Stimulated activated CD4-positive, alpha-beta T cell treated with anti-CD3 and anti-CD28 coated beads, Interleukin-1b, Interleukin-23, amount 100 ng/mL, for 48 hours (primary cell): ENCODE measurements at regions not wholly inside any gene's neighbourhood (a gene's known extent, or its start where the extent isn't known, plus 50 kb on each side); places are given as distances from the start of the nearest gene placed in this dataset.
"Not testable (repeated sequence)": the region's sequence is repeated elsewhere in the genome, so short reads cannot be mapped to it uniquely, and the experiment has no call there.

Experiments
- DNase-seq: peaks from one replicate; pipeline ENCODE4 v3.0.0-alpha.2; 2020

GRCh38 chr2:40712197-40712894 lies 260.5 kb upstream of the SLC8A1 start:
- DNase-seq: not testable (repeated sequence)

DNA sequence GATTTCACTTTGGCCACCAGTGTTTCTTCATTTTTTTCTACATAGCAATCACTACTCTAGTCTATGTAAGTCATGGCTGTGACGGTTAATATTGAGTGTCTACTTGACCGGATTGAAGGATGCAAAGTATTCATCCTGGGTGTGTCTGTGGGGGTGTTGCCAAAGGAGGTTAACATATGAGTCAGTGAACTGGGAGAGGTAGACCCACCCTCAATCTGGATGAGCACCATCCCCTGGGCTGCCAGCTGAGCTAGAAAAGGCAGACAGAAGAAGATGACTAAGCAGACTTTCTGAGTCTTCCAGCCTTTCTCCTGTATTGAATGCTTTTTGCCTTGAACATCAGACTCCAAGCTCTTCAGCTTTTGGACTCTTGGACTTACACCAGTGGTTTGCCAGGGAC lies 265.0 kb upstream of the SLC8A1 start:
- DNase-seq: no peak

GRCh38 chr2:40719414-40719813 lies 267.5 kb upstream of the SLC8A1 start:
- DNase-seq: no peak

DNA sequence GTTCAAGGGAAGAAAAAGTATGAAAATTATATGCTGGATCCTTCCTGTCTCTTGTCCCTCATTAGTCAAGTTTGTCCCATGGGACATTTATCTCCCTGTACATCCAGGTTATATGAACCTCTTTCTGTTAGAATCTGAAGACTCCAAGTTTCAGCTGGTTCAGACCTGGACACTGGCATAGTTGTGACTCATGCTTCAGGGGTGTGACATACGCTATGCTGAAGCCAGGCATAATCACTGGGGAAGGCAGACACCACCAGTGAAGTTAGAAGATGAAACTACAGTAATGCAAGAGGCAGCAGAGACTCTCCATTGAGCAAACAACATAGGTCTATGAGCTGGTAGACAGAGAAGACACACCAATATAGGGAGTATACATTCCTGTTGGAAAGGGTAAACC lies 269.7 kb upstream of the SLC8A1 start:
- no peak for DNase-seq

GRCh38 chr2:40723194-40723593 lies 271.3 kb upstream of the SLC8A1 start:
- no peak for DNase-seq

- no peak for DNase-seq
These were observed 273.1 kb upstream of the SLC8A1 start for GRCh38 chr2:40725040-40725439.

DNA sequence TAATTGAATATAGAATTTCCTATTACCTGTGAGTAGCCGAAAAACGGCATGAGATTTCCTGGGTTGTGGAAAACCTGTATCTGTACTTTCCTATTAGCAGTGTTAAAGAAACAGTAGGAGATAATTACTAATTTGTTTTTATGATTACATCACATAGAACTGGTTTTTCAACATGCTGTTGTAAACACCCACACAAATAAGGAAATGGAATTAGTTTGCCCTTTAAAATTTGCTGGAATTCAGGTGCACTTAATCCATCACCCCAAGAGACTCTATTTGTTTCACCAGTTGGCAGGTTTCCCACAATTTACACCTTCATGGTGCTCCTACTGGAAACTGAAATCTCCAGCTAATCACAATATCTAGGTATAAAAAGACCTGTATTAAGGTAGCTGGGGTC lies 274.1 kb upstream of the SLC8A1 start:
- DNase-seq: no peak

- DNase-seq: no peak
These were observed 282.9 kb upstream of the SLC8A1 start for GRCh38 chr2:40734797-40735196.

DNA sequence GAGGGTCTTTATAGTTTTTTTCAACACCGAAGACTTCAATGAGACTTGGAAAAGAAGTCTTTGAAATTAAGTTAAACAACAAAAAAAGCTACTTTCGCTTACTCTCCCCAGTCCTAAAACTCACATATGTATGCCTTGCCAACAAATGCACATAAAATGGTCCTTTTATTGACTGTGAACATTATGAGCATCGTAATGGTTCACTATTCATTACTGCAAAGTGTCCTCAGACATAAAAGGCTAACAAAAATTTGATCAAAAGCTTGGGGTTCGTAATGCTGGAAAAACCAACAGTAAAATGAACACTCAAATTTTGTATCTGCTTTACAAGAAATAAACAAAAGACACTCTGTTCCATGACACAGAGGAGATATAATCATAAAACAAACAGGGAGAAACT lies 285.3 kb upstream of the SLC8A1 start:
- DNase-seq: no peak

DNA sequence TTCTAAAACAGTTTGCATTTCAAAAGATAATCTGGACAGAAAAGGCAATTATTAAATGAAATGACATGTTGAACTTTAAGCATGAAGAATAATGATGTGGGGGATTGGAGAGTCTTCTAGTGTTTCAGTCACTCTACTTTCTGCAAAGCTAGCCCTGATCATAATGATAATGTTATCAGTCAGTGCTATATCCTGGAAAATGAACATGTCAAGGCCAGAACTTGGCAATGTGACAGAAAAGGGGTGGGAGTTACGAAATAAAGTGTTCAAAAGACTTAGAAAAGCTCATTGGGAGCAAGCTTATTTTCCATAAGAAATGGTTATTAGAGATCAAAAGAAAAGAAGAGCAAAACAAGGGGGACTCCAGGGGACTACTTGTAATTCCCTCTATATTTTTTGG lies 288.5 kb upstream of the SLC8A1 start:
- no peak for DNase-seq

DNA sequence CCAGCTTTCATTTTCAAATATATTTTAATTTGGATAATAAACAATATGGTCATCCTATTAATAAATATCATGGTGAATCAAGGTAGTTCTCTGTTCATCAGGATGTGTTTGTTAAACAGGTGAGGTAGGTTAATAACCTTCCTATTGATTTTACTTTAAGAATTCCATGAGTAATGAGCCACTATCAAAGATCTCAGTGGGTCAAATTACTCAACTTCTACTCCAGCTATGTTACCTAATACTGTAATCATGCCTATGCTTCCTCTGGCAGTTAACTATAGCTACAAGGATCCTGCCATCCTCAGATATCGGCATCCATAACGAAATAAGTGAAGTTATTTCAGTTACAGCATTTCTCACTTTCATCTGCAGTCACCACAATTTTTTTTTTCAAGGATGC lies 289.6 kb upstream of the SLC8A1 start:
- DNase-seq: no peak

GRCh38 chr2:40746191-40746590 lies 294.3 kb upstream of the SLC8A1 start:
- DNase-seq: no peak

GRCh38 chr2:40751981-40752380 lies 300.1 kb upstream of the SLC8A1 start:
- DNase-seq: no peak

DNA sequence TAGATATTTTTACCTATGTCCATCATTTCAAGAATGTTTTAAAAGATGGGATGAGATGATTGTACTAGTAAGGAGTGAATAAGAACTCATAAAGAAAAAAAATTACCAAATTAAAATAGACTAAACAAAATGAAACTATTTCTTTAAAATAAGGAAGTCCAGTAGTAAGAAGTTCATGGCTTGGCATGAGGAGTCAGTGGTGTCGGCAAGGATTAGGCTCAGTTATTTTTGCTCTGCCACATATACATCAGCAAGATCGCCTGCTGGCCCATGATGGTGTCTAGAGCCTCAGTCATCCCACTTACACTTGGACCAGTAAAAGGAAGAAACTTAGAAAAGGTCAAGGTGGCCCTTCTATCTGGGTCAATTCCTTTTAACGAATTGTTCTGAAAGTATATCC lies 300.9 kb upstream of the SLC8A1 start:
- DNase-seq: no peak

- no peak for DNase-seq
These were observed 303.0 kb upstream of the SLC8A1 start for GRCh38 chr2:40754912-40755311.

GRCh38 chr2:40758401-40759155 lies 306.7 kb upstream of the SLC8A1 start:
- no peak for DNase-seq

DNA sequence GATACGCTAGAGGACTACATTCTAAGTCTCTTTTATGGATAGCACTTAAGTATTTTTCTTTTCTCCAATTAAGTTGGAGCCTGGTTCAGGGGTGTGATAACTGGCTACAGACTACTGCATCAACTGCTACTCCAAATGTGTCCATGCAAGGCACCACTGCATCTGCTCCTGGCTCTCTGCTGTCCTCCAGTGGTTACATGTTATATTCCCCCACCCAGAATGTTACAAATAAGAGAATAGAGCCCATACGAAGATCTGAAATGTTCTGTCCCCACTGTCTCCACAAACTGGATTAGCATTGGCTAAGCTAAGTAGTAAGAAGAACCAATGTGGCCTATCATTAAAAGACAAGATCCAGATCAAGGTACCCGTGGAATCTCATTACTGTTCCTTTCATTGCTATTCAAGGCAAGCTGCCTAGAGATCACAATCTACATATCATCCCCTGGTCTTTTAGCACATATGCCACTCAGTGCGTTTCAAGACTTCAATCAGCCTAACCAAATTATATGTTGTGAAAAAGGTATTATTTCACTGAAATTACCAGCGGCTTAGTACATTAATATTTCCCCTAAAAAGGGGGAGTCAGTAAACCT lies 308.3 kb upstream of the SLC8A1 start:
- no peak for DNase-seq

GRCh38 chr2:40773291-40773690 lies 321.4 kb upstream of the SLC8A1 start:
- DNase-seq: no peak

DNA sequence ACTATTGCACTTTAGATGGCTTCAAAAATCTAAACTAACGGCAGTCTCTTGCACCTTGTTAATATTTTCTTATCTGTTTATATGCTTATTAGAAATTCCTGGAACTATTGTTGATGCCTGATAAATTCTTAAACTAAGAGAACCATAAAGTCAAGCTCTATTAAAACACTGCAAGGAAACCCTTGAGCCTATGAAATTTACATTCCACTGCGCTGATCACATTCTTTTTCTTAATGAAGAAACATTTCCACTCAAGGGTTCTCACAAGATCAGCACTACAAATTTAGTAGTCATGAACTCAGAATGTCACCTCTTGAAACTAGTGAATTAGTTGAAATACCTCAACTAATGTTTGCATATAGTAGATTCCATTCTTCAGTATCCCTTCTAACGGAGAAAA lies 331.8 kb upstream of the SLC8A1 start:
- DNase-seq: no peak

DNA sequence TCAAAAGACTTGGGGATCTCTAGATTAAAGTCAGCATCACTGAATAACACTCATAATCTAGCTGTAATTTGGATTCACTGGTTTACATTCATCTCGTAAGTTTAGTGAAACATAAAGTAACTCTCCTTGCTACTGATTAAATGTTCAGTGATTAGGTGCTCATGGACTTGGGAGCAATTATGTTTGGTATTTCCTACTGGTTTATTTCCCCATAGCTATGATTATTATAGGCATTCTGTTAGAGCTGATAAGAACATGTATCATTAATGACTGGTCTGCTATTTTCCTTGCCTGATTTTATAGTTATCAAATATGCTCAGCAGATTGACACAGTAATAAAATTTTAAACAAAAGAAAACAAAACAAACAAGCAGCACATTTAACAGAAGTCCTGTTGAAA lies 334.7 kb upstream of the SLC8A1 start:
- no peak for DNase-seq

GRCh38 chr2:40797120-40797519 lies 345.2 kb upstream of the SLC8A1 start:
- DNase-seq: no peak

DNA sequence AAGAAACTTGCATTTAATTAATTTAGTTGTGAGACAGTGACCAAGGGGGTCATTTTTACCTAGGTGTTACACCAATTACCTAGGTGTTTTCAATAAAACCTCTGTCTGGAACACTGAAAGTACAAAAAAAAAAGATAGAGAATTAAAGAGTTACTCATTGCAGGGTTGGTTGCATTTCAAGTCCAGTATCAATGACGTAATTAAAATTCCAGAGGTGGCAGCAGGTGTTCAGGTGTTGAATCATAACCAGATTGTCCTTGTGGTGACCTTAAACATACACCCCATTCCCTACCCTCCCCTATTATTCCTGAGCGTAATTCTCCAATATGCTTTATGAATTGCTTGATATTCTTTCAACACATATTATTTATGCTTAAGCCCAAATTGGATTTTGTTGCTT lies 352.0 kb upstream of the SLC8A1 start:
- DNase-seq: no peak

GRCh38 chr2:40809156-40809555 lies 357.3 kb upstream of the SLC8A1 start:
- DNase-seq: no peak

DNA sequence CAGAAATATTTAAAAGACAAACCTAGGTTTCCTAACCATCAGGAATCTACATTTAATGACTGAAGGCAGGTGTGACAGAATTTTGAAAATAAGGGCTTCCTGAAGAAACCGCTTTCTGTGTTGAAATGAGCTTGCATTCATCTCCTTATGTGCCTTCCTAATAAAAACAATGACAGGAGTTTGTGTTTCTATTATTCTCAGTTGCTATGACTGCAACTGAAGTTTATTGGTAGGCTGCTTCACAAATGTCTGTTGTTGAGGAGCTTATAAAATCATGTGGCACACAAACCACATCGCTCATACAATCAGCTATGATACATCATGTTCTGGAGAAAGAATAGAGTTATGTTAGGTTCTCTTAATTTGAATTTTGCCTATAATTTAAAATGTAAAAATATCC lies 362.7 kb upstream of the SLC8A1 start:
- DNase-seq: no peak
